Amygdala (tissue), 56 donors: ENCODE measurements at regions not wholly inside any gene's neighbourhood (a gene's known extent, or its start where the extent isn't known, plus 50 kb on each side); places are given as distances from the start of the nearest gene placed in this dataset.

ENCODE experiments used
- DNase-seq, 56 donors: peaks; one replicate each; lab custom pipeline; 2025; lab: John Stamatoyannopoulos, UW

- no peak for DNase-seq
Observed at GRCh38 chr11:70689764-70690163, 291.4 kb downstream of the CTTN start.

GRCh38 chr11:70692131-70692530 is 293.8 kb downstream of the CTTN start:
- DNase-seq, result peak in 2 of 56 donors; percentile 12 to 15

- peak in 40 of 56 donors; percentile 7 to 84 (median 48) for DNase-seq
Observed at GRCh38 chr11:70694371-70694770, 296.0 kb downstream of the CTTN start.

GRCh38 chr11:70695086-70695960 is 297.0 kb downstream of the CTTN start:
- no peak for DNase-seq

GRCh38 chr11:70696076-70696475 is 297.7 kb downstream of the CTTN start:
- DNase-seq, result no peak

DNA sequence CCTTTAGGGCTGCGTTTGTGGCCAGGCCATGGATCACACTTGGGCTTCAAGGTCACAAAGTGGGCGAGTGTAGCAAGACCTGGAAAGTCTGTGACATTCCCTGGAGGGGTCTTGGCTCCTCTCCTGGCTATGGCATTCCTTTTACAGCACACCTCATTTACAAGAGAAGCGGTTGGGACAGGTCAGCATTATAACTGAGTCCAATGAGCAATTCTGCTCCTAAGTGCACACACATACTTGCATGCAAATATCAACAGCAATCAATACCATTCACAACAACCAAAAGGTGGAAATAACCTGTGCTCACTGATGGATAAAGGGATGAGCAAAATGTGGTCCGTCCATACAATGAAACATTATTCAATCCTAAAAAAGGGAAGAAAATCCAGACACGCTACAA is 298.2 kb downstream of the CTTN start:
- no peak for DNase-seq

DNA sequence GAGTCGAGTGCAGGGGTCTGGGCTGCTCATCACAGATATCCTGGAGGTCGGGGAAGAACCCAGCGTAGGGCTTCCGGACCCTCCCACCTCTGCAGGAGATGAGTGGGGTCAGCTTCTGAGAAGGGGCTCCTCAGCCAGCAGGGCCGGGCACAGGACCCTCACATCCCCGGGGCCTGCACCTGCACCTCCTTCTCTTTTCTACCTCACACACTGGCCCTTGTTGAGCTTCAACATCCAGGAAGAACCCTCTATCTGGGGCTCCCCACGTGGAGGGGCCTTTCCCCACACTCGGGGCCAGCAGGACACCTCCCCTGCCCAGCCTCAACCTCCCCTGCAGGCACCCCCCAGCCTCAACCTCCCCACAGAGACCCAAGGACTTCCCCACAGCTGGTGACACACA is 299.4 kb downstream of the CTTN start:
- no peak for DNase-seq

DNA sequence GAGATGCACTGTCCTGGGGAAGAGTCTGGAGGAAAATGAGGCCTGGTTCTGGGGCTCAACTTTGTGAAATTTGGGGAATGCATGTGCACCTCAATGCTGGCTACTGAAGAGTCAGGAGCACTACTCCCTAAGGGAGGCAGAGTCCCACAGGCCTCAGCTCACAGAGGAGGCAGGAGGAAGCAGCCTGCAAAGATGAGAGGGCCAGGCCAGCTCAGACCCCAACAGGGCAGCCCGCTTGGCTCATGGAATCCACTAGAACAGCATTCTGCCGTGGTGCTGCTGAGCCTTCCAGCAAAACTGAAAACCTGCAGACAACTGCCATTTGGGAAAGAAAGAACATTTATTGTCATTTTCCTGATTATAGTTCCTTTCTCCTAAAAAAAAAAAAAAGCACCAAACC is 300.5 kb downstream of the CTTN start:
- DNase-seq, result no peak

DNA sequence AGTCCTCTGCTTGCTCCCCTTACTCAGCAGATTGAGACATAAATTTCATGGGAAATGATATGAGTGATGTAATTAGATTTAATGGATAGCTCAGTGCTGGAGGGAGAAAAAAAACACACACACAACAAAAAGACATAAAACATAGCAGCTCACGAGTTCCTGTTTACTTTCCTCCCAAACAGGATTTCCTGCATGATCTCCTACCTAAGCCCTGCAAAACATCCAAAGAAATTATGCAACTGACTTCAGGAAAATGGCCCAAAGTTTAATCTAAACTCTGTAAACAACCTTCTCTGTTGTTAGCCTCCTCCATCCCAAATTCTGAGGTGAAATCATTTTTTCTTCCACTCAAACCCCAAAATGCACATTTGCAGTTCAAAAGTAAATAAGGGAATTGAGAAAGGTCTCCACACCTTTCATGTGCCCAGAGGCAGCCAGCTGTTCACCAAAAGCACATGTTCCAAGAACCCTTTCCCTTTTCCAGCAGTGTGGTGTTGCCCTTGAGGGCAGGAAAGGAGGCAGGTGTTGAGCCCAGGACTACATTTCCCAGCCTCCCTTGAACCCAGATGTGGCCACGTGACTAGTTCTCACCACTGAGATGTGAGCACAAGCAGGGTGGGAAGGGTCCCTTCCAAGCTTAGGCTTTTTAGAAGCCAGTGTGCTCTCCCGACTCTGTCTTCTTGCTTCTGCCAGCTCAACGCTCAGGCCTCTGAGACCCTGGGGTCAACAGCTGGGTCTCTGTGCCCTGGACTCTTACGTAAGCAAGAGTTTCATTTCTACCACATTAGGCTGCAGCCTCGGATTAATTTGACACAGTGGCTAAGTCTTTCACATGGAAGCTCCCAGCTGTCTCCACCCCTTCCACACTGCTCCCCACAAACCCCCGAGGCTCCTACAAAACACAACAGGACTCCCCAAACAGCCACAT is 301.2 kb downstream of the CTTN start:
- no peak for DNase-seq

- DNase-seq, result no peak
Observed at GRCh38 chr11:70700453-70700852, 302.1 kb downstream of the CTTN start.

DNA sequence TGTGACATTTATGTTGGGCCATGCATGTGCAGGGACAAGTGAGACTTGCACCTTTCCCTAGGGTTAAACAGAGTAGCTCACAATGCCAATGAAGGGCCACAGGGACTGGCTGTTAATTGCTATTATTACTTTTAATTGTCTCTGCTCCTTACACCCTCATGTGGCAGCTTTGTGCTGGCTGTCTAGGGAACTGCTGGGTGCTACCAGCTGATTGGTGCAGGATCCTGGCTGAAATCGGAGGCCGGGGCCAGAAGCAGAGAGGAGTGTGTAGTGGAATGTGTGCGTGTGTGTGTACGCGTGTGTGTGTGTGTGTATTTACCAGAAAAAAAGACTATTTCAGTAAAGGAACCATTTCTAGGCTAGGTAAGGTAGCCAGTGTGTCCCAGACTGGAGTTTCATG is 302.5 kb downstream of the CTTN start:
- no peak for DNase-seq

DNA sequence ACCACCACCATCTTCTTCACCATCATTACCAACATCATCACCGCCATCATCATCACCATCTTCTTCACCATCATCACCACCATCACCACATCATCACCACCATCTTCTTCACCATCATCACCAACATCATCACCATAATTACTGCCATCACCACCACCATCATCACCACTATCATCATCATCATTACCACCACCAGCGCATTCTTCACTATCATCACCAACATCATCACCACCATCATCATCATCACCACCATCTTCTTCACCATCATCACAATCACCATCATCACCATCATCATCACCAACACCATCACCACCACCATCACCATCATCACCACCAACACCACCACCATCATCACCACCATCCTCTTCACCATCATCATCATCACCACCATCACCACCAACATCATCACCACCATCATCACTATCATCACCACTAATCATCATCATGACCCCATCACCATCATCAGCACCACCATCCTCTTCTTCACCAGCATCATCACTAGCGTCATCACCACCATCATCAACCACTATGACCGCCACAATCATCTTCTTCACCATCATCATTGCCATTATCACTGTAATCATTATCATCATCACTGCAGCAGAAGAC is 303.8 kb downstream of the CTTN start:
- DNase-seq, result no peak

- DNase-seq, result no peak
Observed at GRCh38 chr11:70703141-70704064, 305.1 kb downstream of the CTTN start.

- DNase-seq, result no peak
Observed at GRCh38 chr11:70705097-70705496, 306.8 kb downstream of the CTTN start.

- DNase-seq, result no peak
Observed at GRCh38 chr11:70705930-70706329, 307.6 kb downstream of the CTTN start.

DNA sequence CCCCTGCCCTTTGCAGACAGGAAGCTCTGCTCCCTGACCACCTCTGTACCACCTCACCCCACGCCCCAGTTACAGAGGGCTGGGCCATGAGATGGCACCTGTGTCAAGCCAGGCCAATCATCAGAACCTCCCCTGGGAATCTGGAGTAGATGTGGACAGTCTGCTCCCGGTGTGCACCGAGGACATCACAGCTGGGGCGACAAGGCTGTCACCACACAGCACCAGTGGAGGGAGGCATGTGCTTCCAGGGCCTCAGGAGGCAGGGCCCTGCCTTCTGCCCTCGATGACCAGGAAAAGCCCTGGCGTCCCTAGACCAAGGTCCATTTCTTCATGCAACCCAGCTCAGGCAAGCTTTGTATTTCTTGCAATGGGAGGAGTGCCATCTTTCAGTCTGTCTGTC is 309.5 kb downstream of the CTTN start:
- DNase-seq, result no peak

DNA sequence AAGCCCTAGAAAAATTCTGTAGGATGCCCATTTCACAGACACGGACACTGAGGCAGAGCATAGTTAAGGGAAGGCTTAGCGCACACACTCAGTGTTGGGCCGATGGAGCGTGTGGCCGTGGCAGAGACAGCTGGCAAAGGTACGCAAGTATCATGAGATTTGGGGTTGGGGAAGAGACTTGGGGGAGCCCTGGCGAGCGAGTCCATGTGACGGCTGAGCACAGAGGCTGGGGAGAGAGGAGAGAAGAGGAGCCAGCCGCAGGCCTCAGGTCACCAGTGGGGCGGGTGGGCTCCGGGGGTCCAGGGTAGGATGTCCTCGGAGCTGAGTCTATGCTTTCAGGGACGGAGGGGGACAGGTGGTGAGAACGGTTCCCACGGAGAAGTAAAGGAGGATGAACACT is 311.3 kb downstream of the CTTN start:
- DNase-seq, result no peak

- DNase-seq, result no peak
Observed at GRCh38 chr11:70710192-70710591, 311.9 kb downstream of the CTTN start.

- no peak for DNase-seq
Observed at GRCh38 chr11:70710601-70711000, 312.3 kb downstream of the CTTN start.
